GM12892 (cell line): ENCODE measurements at regions not wholly inside any gene's neighbourhood (a gene's known extent, or its start where the extent isn't known, plus 50 kb on each side); places are given as distances from the start of the nearest gene placed in this dataset.

ENCODE experiments used
- DNase-seq: peaks from one replicate; pipeline ENCODE4 v3.0.0; 2011; ENCODE audit not compliant: insufficient read length
- FAIRE-seq: peaks from 2 replicates; lab custom pipeline; 2011; peaks lifted over from hg19 to GRCh38; lab: Jason Lieb, UNC
- POLR2A ChIP-seq: IDR thresholded peaks from 2 replicates; pipeline ENCODE4 v1.6.1; 2011; ENCODE audit warnings: low read depth, low read length, control low read depth
- POLR2AphosphoS5 ChIP-seq: IDR thresholded peaks from 2 replicates; pipeline ENCODE4 v1.6.1; 2011; ENCODE audit warnings: low read depth, low read length, control low read depth
- TAF1 ChIP-seq: IDR thresholded peaks from 2 replicates; pipeline ENCODE4 v1.6.1; 2011; ENCODE audit warnings: low read depth, mild to moderate bottlenecking, control low read depth, low read length, borderline replicate concordance

GRCh38 chr2:59399126-59399525, 1154.3 kb downstream of the BCL11A start:
- TF ChIP-seq POLR2AphosphoS5 (no peak), TAF1 (no peak), POLR2A (no peak)
- FAIRE-seq (no peak), DNase-seq (no peak)

GRCh38 chr2:59398081-59398480, 1155.4 kb downstream of the BCL11A start:
- TF ChIP-seq POLR2A, result no peak
- no peak for TF ChIP-seq TAF1
- TF ChIP-seq POLR2AphosphoS5, result no peak
- FAIRE-seq (no peak), DNase-seq (no peak)

DNA sequence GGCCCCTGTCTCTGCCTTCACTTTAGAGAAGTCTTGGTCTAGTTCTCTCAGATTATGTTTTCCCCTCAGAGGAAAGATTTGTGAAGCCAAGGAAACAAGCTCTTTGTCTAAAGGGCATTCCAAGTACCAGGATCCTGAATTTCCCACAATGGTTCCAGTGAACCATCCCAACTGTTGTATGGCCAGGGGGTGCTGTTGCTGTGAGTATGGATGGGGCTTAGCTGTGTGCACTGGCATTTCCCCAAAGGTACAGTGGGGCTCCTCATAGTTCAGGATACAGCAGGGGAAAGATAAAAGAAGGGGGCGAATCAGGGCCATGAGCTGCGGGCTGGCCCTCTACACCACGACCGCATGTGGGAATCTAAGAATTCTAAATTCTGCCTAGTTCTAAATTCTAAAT, 1154.0 kb upstream of the FANCL start:
- FAIRE-seq, result no peak
- DNase-seq, result no peak
- no peak for TF ChIP-seq TAF1
- no peak for TF ChIP-seq POLR2AphosphoS5
- no peak for TF ChIP-seq POLR2A

DNA sequence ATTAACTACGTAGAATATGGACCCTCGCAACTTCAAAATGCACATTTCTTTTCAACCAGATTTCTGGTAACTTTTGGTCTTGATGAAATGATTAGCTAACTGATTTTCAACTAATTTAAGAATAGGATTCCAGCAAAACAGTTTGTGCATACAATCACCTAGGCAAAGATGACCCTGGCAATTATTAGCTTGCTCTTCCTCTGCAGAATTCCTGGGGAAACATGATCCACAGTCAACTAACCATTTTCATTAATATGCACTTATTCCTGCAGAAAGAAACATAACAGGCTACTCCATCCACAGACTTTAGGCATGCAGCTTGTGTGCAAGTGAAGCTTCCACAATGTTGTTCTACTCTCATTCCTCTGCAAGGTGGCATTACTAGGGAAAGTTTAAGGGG, 1150.8 kb upstream of the FANCL start:
- FAIRE-seq, result no peak
- TF ChIP-seq POLR2AphosphoS5 (no peak), TAF1 (no peak), POLR2A (no peak)
- no peak for DNase-seq

GRCh38 chr2:59390581-59390980, 1149.5 kb upstream of the FANCL start:
- FAIRE-seq (no peak), DNase-seq (no peak)
- TF ChIP-seq TAF1, result no peak
- no peak for TF ChIP-seq POLR2AphosphoS5
- TF ChIP-seq POLR2A, result no peak

- FAIRE-seq, result no peak
- no peak for TF ChIP-seq POLR2AphosphoS5
- no peak for TF ChIP-seq POLR2A
- no peak for TF ChIP-seq TAF1
- no peak for DNase-seq
Observed at GRCh38 chr2:59389240-59389639, 1148.1 kb upstream of the FANCL start.

GRCh38 chr2:59385971-59386370, 1144.8 kb upstream of the FANCL start:
- TF ChIP-seq TAF1, result no peak
- no peak for TF ChIP-seq POLR2A
- TF ChIP-seq POLR2AphosphoS5, result no peak
- DNase-seq (no peak), FAIRE-seq (no peak)

- no peak for TF ChIP-seq TAF1
- no peak for TF ChIP-seq POLR2A
- no peak for TF ChIP-seq POLR2AphosphoS5
- no peak for DNase-seq
- FAIRE-seq, result no peak
Observed at GRCh38 chr2:59383473-59383872, 1142.3 kb upstream of the FANCL start.

GRCh38 chr2:59378127-59378526, 1137.0 kb upstream of the FANCL start:
- DNase-seq, result no peak
- TF ChIP-seq TAF1, result no peak
- TF ChIP-seq POLR2AphosphoS5, result no peak
- no peak for TF ChIP-seq POLR2A
- no peak for FAIRE-seq

DNA sequence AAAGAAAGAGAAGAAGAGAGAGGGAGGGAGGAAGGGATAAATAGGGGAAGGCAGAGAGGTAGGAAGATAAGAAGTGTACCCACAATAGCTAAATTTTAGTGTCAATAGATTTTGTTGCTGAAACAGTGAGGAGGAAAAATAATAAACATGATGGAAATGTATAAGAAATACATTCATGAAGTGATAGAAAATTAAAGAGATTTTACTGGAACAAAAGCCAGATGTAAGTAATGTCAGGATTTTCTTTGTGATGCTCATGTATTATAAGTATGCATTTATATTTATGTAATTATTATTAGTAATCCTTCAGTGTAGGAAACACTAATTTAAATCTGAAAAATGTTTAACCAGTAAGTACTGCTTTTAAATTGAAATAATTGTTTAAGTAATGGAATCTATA, 1125.2 kb upstream of the FANCL start:
- TF ChIP-seq TAF1, result no peak
- TF ChIP-seq POLR2A, result no peak
- TF ChIP-seq POLR2AphosphoS5, result no peak
- no peak for DNase-seq
- no peak for FAIRE-seq

DNA sequence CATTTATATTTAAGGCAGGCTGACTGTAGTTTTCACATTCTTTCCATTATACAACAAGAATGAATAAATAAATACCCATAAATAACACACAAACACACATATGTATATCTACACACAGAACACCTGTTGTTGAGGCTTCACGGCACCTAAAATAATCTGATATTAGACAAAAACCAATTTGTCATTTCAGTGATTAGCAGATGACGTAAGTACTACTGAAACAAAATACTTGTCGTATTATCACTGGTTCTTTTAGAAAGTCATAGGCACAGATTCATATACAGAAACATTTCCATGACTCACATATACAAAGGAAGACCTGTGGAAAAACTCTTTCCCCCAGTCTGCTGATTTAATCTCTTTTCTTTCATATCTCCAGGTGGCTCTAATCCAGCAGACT, 1113.4 kb upstream of the FANCL start:
- no peak for FAIRE-seq

DNA sequence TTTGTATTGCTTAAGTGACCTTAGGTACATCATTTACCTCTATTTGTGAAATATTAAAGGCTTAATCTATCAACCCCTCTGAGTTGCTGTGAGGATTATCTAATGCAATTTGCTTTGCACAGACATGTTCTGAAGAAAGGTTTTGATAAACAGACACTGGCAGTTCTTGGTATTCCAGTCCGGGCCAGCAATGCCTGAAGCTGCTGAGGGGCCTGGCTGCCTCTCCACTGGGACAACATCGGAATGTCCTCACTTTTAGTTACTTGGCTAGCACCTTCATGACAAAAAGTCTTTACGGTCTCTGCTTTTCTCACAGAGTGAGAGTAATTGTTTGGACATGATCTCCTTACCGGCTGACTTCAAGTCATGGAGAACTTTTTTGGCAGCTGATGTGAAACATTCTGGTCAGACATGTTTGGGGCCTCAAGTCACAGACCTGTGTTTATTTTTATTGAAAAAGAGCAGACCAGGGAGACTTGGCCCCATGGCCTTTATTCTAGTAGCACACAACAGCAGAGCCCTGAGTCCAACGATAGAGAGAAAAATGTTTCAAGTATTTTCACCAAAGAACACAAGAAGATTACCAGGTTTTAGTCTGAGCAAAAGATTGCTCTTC, 1112.3 kb upstream of the FANCL start:
- DNase-seq (no peak), FAIRE-seq (no peak)
- TF ChIP-seq TAF1, result no peak
- TF ChIP-seq POLR2A, result no peak
- TF ChIP-seq POLR2AphosphoS5, result no peak

More for the DNA sequence above, 1113.4 kb upstream of the FANCL start:
- no peak for DNase-seq
- no peak for TF ChIP-seq POLR2AphosphoS5
- no peak for TF ChIP-seq POLR2A
- TF ChIP-seq TAF1, result no peak

GRCh38 chr2:59342166-59342565, 1101.0 kb upstream of the FANCL start:
- DNase-seq (no peak), FAIRE-seq (no peak)
- no peak for TF ChIP-seq TAF1
- TF ChIP-seq POLR2A, result no peak

GRCh38 chr2:59339837-59340207, 1098.7 kb upstream of the FANCL start:
- no peak for DNase-seq
- no peak for FAIRE-seq
- TF ChIP-seq POLR2AphosphoS5, result no peak
- TF ChIP-seq TAF1, result no peak
- no peak for TF ChIP-seq POLR2A

DNA sequence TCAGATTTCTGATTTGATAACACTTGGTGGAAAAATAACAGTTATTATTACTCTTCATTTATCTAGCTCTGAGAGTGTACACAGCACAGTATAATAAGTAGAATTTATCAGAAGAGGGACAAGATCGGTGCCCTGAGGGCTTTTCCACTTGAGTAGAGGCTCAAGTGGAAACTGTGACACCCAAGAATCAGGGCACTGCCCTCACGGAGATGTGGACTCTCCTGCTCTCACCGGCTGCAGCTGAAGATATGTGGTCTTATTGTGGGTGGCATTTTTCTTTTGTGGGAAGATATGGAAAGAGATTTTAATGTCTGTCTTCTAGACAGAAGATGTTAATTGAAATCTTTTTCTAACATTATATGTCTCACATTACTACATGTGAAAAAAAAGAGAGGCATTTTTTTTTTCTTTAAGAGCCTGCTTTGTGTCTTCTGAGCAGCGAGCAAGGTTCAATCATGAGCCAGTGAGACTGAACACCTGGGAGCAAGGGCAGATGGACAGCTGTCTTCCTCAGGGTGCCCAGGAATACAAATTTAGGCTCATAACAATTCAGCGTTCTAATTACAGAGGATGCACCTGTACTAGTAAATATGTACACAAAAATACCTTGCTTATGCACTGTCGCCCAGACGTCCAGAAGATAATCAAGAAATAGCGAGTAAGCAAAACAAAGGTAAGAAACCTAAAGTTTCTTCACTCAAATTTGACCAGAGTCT, 1098.2 kb upstream of the FANCL start:
- DNase-seq (no peak), FAIRE-seq (no peak)
- TF ChIP-seq TAF1, result no peak
